LNCAP (cell line): ENCODE measurements at regions not wholly inside any gene's neighbourhood (a gene's known extent, or its start where the extent isn't known, plus 50 kb on each side); places are given as distances from the start of the nearest gene placed in this dataset.

ENCODE experiments used
- TF ChIP-seq, protein P1 (sequence below): fragments of 450-650 bp; IDR thresholded peaks from 2 replicates; pipeline ENCODE4 v1.5.1; 2017; ENCODE audit warnings: mild to moderate bottlenecking

DNA sequence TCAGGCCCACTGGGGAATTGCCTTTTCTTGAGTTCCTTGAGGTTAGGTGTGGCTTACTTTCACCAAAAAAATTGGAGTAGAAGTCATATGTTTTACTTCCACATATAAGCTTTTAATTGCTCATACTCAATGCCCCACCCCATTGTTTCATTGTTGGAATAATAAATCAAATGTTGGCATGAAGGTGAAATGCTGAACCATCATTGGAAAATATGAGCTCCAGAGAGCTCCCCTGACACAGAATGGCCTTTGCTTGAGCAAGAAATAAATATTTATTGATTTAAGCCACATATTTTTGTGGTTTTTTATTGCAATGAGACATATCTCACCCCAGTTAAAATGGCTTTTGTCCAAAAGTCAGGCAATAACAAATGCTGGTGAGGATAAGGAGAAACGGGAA lies 167.3 kb upstream of the SRD5A2 start:
- TF ChIP-seq, protein P1, sequence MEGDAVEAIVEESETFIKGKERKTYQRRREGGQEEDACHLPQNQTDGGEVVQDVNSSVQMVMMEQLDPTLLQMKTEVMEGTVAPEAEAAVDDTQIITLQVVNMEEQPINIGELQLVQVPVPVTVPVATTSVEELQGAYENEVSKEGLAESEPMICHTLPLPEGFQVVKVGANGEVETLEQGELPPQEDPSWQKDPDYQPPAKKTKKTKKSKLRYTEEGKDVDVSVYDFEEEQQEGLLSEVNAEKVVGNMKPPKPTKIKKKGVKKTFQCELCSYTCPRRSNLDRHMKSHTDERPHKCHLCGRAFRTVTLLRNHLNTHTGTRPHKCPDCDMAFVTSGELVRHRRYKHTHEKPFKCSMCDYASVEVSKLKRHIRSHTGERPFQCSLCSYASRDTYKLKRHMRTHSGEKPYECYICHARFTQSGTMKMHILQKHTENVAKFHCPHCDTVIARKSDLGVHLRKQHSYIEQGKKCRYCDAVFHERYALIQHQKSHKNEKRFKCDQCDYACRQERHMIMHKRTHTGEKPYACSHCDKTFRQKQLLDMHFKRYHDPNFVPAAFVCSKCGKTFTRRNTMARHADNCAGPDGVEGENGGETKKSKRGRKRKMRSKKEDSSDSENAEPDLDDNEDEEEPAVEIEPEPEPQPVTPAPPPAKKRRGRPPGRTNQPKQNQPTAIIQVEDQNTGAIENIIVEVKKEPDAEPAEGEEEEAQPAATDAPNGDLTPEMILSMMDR: no peak

DNA sequence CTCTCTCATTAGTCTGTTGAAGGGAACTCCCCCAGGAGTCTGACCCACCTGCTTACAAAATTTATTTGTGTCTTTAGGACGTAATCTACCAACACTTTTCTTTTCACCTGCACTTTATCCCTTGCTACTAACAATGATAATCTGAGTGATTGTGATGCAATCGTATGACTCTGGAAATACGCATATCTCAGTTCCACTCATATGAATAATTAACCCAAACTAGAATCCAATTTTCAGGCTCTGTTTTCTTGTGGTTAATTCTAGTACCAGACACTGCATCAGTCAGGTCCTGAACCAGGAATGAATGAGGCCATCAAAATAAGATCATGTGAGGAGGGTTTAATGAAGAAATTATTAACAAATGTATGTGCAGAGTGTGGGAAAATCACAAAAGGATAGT lies 158.4 kb upstream of the SRD5A2 start:
- TF ChIP-seq, protein P1: no peak

DNA sequence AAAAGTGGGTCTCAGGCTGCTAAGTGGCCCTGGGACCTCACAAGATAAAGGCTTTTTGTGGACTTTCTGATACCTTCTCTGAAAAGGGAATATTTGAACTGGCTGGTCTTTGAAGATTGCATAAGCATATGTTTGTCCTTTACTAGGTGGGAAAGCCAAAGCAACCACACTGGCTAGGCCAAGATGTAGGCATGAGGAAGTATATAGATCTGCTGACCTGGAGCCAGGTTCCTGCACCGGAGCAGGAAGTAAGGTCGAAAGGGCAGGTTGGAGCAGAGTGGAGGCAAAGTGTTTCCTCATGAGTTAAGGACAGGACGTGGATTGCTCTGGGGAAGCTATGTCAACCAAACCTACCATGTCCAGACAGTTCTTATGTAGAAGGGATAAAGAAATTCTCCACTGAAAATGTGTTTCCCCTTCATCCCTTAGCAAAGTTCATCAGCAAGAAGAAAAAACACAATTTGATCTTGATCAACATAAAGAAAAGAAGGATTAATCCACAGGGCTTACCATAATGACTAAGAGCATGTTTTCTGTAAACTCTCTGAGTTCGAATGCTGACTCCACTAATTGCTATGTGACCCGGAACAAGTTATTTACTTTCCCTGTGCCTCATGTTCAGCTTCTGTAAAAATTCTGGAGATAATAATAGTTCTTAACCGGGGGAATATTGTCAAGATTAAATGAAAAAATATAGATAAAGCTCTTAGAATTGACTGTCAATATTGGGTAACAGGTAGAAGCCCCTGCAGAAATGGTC lies 156.1 kb upstream of the SRD5A2 start:
- TF ChIP-seq, protein P1: no peak

DNA sequence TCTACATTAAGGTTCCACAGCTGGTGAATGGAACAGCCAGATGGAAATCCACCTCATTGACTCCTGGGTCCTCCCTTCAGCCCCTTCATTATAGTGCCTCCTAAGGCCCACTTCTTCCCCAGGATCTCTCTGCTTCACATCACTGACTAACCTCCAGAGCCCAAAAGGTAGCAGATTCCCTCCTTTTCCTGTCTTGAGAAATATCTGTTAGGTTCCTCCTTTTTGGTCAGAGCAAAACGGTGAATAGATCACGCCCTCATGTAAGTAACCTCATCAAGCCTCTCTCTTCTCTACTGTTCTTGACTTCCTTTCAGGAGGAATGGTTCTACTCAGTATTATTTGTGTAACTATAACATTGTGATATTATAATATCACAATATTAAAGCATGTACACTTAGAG lies 155.0 kb upstream of the SRD5A2 start:
- TF ChIP-seq, protein P1: no peak

DNA sequence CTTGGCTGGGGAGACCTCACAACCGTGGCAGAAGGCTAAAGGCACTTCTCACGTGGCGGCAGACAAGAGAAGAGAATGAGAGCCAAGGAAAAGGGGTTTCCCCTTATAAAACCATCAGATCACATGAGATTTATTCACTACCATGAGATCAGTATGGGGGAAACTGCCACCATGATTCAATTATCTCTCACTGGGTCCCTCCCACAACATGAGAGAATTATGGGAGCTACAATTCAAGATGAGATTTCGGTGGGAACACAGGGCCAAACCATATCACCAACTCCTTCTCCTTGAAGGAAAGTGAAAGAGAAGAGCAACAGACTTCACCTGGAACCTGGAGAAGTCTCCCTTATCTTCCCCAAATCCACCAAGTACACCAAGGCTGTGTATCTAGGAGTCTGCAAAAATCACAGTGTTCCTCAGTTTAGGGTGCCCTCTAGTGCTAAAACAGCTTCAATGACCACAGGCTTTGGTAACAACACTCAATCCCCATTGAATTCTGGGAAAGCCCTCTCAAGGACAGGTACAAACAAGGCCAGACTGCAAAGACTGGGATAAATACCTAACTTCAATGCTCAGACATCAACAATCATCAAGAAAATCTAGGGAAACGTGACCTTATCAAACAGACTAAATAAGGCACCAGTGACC lies 148.8 kb upstream of the SRD5A2 start:
- TF ChIP-seq, protein P1: peak; percentile 61

DNA sequence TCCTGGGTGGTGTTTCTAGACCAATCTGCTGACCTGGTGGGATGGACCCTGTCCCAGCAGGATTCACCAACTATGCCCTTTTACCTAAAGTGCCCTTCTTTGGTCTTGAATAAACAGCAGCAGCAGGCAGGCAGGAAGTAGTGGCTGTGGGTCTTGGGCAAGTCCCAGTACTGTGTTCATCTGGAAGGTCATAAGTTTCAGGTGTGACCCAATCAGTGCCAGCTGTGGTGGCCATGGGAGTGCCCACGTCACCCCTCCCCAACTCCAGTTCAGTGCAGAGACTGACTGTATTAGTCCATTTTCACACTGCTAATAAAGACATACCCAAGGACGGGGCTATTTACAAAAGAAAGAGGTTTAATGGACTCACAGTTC lies 148.3 kb upstream of the SRD5A2 start:
- TF ChIP-seq, protein P1: no peak

DNA sequence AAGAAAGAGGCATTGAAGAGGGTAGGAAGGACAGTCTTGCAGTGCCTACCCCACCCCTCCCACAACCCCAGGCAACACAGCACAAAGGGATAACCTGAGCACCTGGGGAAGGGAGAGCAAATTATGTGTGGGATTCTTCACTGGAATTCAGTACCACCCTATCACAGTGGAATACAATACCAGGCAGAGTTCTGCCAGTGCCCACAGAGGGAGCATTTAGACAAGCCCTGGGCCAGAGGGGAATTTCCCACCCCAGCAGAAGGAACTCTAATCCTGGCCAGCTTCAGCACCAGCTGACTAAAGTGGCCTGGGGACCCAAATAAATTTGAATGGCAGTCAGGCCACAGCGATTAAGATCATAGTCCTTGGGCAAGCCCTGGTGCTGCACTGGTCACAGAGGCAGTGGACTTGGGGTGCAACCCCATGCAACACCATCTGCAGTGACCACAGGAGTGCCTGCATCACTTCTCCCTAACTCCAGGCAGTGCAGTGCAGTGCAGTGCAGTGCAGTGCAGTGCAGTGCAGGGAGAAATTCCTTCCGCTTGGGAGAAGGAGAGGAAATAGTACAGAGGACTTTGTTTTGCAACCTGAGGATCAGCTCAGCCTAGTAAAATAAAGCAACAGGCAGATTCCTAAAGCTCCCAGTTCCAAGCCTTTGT lies 147.8 kb upstream of the SRD5A2 start:
- TF ChIP-seq, protein P1: no peak
